ENCODE measurements at regions not wholly inside any gene's neighbourhood (a gene's known extent, or its start where the extent isn't known, plus 50 kb on each side); places are given as distances from the start of the nearest gene placed in this dataset.

DNA sequence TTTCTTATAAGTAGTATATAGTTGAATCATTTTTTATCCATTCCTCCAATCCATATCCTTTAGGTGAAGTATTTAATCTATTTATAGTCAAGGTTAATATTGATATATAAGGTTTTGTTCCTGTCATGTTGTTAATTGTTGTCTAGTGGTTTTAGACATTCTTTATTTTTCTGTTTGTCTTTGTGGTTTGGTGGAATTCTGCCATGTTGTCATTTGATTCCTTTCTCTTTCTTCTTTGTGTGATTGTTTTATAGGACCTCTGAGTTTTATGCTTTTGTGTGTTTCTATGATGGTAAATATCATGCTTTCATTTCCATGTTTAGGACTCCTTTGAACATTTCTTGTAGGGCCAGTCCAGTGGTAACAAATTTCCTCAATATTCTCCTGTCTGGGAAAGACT, 450.3 kb upstream of the BTBD3 start:
- Histone ChIP-seq H3K36me3 (ENCODE audit: control insufficient read depth in 2 of 4, insufficient read depth in 4 of 4, low read length in 3 of 4) (no peaks in the 10 kb centered on the region), H4K8ac (ENCODE audit: extremely low read depth, insufficient read depth, low read length) (no peak overlapping the region), H3K27ac (ENCODE audit: low read depth, low read length) (no peak overlapping the region), H3K23me2 (ENCODE audit: low read depth, low read length) (no peaks in the 10 kb centered on the region), H2AK5ac (ENCODE audit: low read depth, low read length) (no peak overlapping the region), H3K4me3 (ENCODE audit: extremely low read depth in 1 of 4, insufficient read depth in 2 of 4, low read depth in 3 of 4, low read length in 4 of 4) (no peak overlapping the region), H3K4ac (replicated peaks; ENCODE audit: insufficient read length, low read depth, low read length) (no peak overlapping the region), H2BK15ac (ENCODE audit: low read length) (no peak overlapping the region), H3K9me3 (ENCODE audit: insufficient read depth in 2 of 2, low read depth in 1 of 2, low read length in 1 of 2) (no peaks in the 10 kb centered on the region), H3K4me1 (replicated peaks in 1 of 4; ENCODE audit: control insufficient read depth in 3 of 4, insufficient read depth in 4 of 4, low read length in 3 of 4) (peaks cover 0 to 8% (median 2%) of the 10 kb centered on the region in 4 experiments; a peak in 4 of 7 replicates), H3K4me2 (ENCODE audit: insufficient read depth in 1 of 2, low read depth in 2 of 2, low read length in 2 of 2) (no peak overlapping the region), H2AFZ (ENCODE audit: low read length) (no peak overlapping the region), H3K56ac (replicated peaks; ENCODE audit: insufficient read length, low read depth, low read length) (no peak overlapping the region), H3K18ac (ENCODE audit: extremely low read depth, low read length) (no peak overlapping the region), H2BK5ac (ENCODE audit: low read depth, low read length) (no peak overlapping the region), H3K9ac (replicated peaks in 1 of 4; ENCODE audit: extremely low read depth in 1 of 4, low read depth in 3 of 4, low read length in 3 of 4) (no peak overlapping the region), H3K27me3 (replicated peaks in 1 of 4; ENCODE audit: control insufficient read depth in 3 of 4, extremely low read depth in 1 of 4, insufficient read depth in 3 of 4, low read length in 3 of 4) (no peaks in the 10 kb centered on the region), H4K5ac (ENCODE audit: insufficient read length, low read depth, low read length) (no peak overlapping the region), H2BK12ac (ENCODE audit: low read depth, low read length) (no peak overlapping the region), H2BK20ac (ENCODE audit: low read length) (no peak overlapping the region), H3K79me2 (ENCODE audit: control insufficient read depth in 1 of 2, insufficient read depth in 2 of 2, low read length in 2 of 2) (no peaks in the 10 kb centered on the region), H4K91ac (replicated peaks; ENCODE audit: insufficient read length, low read length) (no peak overlapping the region), H3K23ac (ENCODE audit: insufficient read length) (no peak overlapping the region), H2BK120ac (replicated peaks; ENCODE audit: low read depth, low read length) (no peak overlapping the region), H3K79me1 (ENCODE audit: low read depth, low read length) (no peaks in the 10 kb centered on the region; the same call in 1 of the 2 replicates), H3K14ac (ENCODE audit: insufficient read length) (no peak overlapping the region), H4K20me1 (replicated peaks in 1 of 2; ENCODE audit: control insufficient read depth in 1 of 2, insufficient read depth in 2 of 2, low read length in 2 of 2) (no peaks in the 10 kb centered on the region)
- no peak for DNase-seq (ENCODE audit: low read depth in 1 of 2, low spot score in 2 of 2)
- ChIA-PET POLR2A (ENCODE audit: partially characterized antibody) (no interaction called here), CTCF (ENCODE audit: partially characterized antibody) (no interaction called here)
- FAIRE-seq = no peak
- TF ChIP-seq EP300 (IDR thresholded peaks at IDR 0.05; ENCODE audit: borderline replicate concordance in 1 of 2, low read depth in 2 of 2, low read length in 2 of 2) (no peak), BACH1 (IDR thresholded peaks at IDR 0.05; ENCODE audit: low read length) (no peak), PHF8 (conservative IDR thresholded peaks at IDR 0.05; ENCODE audit: low read depth, low read length) (no peak), SAP30 (IDR thresholded peaks at IDR 0.05; ENCODE audit: insufficient read depth, insufficient replicate concordance, low read length) (no peak), SP2 (IDR thresholded peaks at IDR 0.05; ENCODE audit: low read length) (no peak), EZH2 (IDR thresholded peaks at IDR 0.05; ENCODE audit: low read depth, low read length, severe bottlenecking) (no peak), SIN3A (conservative IDR thresholded peaks at IDR 0.05 in 1 of 2, IDR thresholded peaks at IDR 0.05 in 1 of 2; ENCODE audit: low read depth in 1 of 2, low read length in 2 of 2) (no peak)

All from H1 (cell line).